ENCODE measurements at regions not wholly inside any gene's neighbourhood (a gene's known extent, or its start where the extent isn't known, plus 50 kb on each side); places are given as distances from the start of the nearest gene placed in this dataset.
"Not testable (repeated sequence)": the region's sequence is repeated elsewhere in the genome, so short reads cannot be mapped to it uniquely, and the experiment has no call there.

DNA sequence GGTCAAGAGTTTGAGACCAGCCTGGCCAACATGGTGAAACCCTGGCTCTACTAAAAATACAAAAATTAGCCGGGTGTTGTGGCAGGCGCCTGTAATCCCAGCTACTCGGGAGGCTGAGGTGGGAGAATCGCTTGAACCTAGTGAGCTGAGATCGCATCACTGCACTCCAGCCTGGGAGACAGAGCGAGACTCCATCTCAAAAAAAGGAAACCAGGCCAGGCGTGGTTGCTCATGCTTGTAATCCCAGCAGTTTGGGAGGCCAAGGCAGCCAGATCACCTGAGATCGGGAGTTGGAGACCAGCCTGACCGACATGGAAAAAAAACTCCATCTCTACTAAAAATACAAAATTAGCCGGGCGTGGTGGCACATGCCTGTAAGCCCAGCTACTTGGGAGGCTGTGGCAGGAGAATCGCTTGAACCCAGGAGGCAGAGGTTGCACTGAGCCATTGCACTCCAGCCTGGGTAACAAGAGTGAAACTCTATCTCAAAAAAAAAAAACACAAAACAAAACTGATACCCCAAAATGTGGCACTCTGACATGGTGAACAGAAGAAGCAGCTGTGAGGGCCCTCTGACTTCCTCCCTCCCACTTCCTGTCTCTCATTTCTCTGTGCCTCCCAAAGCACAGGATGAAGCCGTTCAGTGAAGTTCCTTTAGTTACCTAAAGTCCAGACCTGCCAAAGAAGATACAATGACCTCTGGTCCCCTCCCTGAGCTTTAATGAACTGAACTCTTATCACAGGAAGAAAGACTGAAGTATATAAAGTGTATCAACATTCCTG is 93.2 kb upstream of the GRIN2A start:
- DNase-seq (ENCODE audit: low spot score): not testable (repeated sequence)

DNA sequence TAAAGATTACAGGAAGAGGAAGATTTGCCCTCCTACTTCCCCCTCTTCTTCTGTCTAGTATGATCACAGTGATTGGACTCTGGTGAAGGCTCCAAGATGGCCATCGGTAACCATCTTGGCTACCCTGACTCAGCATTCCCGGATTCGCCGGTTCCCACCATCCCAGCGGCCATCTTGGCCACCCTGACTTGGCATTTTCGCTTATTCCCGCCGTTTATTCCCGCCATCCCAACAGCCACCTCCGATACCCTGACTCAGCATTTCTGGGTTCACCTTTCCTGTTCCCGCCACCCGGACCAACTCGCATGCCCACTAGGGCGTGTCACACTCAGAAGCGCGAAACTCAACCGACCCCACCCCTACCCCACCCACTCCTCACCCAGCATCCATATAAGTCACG is 95.4 kb upstream of the GRIN2A start:
- no peak for DNase-seq (ENCODE audit: low spot score)

DNA sequence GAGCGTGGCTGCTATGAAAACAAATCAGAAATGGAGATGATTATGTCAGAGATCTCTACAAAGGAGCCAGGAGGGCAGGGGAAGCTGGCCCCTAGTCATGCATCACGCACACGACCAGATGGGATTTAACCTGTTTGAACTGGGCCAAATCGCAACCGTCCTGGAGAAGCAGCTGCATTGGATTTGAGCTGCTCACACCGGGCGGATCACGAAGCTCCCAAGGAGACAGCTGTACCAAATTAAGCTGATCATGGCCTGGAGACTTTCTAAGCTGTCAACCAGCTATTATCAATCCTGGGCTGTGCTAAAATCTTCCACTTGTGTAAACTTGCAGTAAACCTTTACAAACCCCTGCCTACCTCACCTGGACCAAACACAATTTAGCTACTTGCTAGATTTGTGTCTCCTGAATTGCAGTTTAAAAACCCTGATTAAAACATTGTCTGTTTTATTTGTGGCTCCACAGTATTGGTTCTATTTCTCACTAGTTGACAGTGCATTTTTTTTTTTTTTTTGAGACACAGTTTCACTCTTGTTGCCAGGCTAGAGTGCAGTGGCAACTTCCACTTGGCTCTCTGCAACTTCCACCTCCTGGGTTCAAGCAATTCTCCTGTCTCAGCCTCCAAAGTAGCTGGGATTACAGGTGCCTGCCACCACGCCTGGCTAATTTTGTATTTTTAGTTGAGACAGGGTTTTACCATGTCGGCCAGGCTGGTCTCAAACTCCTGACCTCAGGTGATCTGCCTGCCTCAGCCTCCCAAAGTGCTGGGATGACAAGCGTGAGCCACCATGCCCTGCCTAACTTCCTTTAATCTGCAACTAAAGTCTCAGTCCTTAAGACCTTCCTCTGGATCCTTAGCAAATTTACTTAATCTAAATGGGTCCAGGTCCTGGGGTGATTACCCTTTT is 98.3 kb upstream of the GRIN2A start:
- peak; percentile 75 for DNase-seq (ENCODE audit: low spot score)

GRCh38 chr16:10282367-10282766 is 100.1 kb upstream of the GRIN2A start:
- no peak for DNase-seq (ENCODE audit: low spot score)

- not testable (repeated sequence) for DNase-seq (ENCODE audit: low spot score)
Measured at GRCh38 chr16:10283246-10283645, 101.0 kb upstream of the GRIN2A start.

DNA sequence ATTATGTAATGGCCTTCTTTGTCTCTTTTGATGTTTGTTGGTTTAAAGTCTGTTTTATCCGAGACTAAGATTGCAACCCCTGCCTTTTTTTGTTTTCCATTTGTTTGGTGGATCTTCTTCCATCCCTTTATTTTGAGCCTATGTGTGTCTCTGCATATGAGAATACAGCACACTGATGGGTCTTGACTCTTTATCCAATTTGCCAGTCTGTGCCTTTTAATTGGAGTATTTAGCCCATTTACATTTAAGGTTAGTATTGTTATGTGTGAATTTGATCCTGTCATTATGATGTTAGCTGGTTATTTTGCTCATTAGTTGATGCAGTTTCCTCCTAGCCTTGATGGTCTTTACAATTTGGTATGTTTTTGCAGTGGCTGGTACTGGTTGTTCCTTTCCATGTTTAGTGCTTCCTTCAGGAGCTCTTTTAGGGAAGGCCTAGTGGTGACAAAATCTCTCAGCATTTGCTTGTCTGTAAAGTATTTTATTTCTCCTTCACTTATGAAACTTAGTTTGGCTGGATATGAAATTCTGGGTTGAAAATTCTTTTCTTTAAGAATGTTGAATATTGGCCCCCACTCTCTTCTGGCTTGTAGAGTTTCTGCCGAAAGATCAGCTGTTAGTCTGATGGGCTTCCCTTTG is 95.3 kb upstream of the ATF7IP2 start:
- not testable (repeated sequence) for DNase-seq (ENCODE audit: low spot score)

DNA sequence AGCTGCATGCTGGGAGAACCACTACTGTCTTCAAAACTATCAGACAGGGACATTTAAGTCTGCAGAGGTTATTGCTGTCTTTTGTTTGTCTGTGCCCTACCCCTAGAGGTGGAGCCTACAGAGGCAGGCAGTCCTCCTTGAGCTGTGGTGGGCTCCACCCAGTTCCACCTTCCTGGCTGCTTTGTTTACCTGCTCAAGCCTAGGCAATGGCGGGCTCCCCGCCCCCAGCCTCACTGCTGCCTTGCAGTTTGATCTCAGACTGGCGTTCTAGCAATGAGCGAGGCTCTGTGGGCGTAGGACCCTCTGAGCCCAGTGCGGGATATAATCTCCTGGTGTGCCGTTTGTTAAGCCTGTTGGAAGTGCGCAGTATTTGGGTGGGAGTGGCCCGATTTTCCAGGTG is 93.7 kb upstream of the ATF7IP2 start:
- not testable (repeated sequence) for DNase-seq (ENCODE audit: low spot score)

DNA sequence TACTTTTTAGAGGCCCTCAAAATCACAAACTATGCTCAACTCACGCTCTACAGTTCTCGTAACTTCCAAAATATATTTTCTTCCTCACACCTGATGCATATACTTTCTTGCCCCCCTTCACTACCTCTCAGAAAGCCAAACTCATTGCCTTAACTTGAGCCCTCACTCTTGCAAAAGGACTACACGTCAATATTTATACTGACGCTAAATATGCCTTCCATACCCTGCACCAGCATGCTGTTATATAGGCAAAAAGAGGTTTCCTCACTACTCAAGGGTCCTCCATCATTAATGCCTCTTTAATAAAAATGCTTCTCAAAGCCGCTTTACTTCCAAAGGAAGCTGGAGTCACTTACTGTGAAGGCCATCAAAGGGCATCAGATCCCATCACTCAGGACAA is 92.9 kb upstream of the ATF7IP2 start:
- DNase-seq (ENCODE audit: low spot score): not testable (repeated sequence)

DNA sequence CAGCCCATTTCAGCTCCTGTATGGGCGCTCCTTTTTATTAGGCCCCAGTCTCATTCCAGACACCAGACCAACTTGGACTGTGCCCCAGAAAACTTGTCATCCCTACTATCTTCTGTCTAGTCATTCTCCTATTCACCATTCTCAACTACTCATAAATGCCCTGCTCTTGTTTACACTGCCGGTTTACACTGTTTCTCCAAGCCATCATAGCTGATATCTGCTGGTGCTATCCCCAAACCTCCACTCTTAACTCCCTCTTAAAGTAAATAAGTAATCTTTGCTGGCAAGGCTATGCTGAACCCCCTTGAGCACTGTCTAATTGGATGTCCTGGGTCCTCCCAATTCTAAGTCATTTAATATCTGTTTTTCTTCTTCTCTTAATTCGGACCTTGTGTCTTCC is 91.7 kb upstream of the ATF7IP2 start:
- DNase-seq (ENCODE audit: low spot score): not testable (repeated sequence)

GRCh38 chr16:10296956-10297340 is 88.9 kb upstream of the ATF7IP2 start:
- no peak for DNase-seq (ENCODE audit: low spot score)

DNA sequence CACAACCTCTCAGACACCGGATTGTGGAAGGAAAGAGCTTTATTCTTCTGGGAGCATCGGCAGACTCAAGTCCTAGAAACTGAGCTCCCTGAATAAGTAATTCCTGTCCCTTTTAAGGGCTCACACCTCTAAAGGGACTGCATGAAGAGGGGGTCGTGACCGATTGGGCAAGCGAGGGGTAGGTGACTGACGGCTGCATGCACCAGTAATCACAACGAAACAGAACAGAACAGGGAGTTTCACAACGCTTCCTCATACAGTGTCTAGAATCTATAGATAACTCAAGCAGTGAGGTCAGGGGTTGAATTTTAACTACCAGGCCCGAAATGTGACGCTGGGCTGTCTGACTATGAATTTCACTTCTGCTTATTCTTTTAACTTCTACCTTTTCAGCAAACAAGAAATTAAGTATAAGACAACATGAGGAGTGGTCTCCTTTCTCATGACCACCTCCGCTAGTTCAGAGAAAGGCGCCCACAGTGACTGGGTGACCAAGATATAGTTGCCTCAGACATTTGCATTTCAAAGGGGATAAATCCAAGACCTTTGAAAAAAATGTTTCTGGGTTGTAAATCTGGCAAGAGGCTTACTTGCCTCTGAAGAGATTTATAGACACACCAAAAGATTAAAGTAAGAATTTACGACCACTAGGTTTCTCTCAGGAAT is 88.4 kb upstream of the ATF7IP2 start:
- DNase-seq (ENCODE audit: low spot score): no peak

- DNase-seq (ENCODE audit: low spot score): no peak
Measured at GRCh38 chr16:10300905-10301304, 85.0 kb upstream of the ATF7IP2 start.

GRCh38 chr16:10301547-10301946 is 84.3 kb upstream of the ATF7IP2 start:
- DNase-seq (ENCODE audit: low spot score): not testable (repeated sequence)

DNA sequence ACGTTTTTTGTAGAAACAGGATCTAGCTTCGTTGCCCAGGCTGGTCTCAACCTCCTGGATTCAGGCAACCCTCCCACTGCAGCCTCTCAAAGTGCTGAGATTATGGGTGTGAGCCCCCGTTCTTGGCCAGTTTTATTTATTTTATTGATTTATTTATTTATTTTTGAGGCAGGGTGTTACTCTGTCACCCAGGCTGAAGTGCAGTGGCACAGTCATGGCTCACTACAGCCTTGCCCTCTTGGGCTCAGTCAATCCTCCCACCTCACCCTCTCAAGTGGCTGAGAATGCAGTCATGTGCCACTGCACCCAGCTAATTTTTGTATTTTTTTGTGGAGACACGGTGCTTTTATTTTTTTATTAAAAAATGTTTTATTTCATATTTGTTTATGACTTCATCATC is 79.9 kb upstream of the ATF7IP2 start:
- no peak for DNase-seq (ENCODE audit: low spot score)

DNA sequence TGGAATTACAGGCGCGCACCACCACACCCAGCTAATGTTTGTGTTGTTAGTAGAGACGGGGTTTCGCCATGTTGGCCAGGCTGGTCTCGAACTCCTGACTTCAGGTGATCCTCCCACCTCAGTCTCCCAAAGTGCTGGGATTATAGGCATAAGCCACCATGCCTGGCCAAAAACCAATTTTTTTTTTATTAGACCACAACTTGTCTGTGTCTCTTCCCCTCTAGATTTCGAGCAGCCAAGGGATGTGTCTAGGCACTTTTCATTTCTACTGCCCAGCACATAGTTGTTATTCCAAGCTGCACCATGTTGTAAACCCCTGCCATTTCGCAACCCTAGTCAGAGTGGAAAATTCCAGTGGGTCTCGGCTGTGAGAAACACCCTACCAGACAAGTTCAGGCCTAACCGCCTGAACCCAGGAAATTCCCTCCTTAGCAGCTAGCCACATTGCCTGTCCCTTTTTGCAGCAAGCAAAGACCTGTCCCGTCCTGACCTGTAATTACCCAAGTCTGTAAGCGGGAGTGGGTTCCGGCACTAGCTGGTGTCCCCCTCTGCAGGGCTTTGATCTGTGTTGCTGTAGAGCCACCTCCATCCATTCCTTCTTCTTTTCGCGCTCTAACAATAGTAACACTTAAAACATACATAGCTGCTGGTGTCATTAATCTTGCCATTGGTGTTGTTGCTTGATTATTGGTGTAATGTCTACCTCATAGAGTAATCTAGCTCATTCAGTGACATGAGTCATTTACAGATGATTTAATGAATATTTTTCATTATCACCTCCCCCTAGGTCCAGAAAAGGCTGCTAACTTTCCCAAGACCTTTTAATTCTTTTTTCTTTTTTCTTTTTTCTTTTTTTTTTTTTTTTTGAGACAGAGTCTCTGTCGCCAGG is 77.3 kb upstream of the ATF7IP2 start:
- DNase-seq (ENCODE audit: low spot score): no peak

- DNase-seq (ENCODE audit: low spot score): no peak
Measured at GRCh38 chr16:10309271-10309932, 76.5 kb upstream of the ATF7IP2 start.

- no peak for DNase-seq (ENCODE audit: low spot score)
Measured at GRCh38 chr16:10312008-10312407, 73.9 kb upstream of the ATF7IP2 start.

DNA sequence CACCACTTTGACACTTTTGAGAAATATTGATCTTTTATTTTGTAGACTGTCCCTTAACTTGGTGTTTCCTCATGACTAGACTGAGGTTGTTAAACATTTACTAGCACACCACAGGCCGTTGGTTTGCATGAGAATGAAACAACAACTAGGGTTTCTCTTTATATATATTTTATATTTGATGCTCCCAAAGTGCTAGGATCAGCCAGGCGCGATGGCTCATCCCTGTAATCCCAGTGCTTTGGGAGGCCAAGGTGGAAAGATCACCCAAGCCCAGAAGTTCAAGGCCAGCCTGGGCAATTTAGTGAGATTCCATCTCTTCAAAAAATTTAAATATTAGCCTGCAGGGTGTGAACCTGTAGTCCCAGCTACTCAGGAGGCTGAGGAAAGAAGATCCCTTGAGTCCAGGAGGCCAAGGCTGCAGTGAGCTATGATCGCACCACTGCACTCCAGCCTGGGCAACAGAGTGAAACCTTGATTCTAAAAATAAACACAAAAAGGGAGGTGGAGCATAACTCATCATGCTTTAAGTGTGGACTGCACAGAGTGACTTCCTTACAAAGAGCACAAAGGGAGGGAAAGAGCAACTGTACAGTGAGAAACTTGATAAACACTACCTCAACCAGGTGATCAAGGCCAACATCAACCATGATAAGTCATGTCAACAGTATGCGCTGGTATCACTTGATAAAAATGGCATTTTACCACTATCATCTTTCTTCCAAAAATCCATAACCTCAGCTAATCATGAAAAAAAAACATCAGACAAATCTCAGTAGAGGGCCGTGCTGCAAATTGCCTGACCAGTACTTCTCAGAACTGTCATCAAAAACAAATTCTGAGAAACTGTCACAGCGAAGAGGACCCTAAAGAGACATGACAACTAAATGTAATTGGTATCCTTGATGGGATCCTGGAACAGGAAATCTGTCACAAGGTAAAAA is 72.8 kb upstream of the ATF7IP2 start:
- DNase-seq (ENCODE audit: low spot score): no peak

- DNase-seq (ENCODE audit: low spot score): no peak
Measured at GRCh38 chr16:10314317-10314716, 71.5 kb upstream of the ATF7IP2 start.
